ENCODE measurements at regions not wholly inside any gene's neighbourhood (a gene's known extent, or its start where the extent isn't known, plus 50 kb on each side); places are given as distances from the start of the nearest gene placed in this dataset.

DNA sequence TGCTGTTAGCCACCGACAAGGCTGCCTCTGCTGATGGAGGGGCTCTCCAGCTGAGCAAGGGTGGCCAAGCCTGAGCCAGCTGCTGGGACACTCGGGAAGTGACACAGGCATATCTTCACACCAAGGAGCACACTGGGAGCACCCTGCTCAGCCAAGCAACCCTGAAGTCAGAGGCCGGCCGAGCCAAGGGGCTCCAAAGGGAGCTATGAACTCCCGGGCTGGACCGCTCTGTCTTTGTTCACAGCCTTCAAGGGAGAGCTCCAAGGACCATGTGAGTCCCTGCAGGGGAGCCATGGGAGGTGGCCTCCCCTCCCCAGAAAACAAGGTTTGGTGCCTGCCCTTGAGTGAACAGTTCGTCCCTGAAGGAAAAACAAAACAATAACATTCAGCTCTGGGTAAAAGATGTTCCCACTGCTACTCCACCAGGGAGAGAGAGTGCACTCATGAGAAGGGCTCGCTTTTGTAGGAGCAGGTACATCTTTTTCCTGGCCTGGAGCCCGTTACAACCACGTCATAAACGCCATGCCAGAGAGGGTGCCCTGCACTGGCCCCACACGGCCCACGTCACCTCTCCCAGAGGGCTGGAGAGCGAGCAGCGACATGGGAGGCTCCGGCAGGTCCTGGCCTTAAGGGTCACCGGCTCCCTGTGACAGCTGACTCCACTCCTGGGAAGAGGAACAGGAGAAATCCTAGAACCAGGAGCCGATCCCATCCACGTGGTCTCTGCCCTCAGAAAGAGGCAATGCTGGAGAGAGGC is 56.3 kb upstream of the SLC25A33 start:
- TF ChIP-seq, protein P1, sequence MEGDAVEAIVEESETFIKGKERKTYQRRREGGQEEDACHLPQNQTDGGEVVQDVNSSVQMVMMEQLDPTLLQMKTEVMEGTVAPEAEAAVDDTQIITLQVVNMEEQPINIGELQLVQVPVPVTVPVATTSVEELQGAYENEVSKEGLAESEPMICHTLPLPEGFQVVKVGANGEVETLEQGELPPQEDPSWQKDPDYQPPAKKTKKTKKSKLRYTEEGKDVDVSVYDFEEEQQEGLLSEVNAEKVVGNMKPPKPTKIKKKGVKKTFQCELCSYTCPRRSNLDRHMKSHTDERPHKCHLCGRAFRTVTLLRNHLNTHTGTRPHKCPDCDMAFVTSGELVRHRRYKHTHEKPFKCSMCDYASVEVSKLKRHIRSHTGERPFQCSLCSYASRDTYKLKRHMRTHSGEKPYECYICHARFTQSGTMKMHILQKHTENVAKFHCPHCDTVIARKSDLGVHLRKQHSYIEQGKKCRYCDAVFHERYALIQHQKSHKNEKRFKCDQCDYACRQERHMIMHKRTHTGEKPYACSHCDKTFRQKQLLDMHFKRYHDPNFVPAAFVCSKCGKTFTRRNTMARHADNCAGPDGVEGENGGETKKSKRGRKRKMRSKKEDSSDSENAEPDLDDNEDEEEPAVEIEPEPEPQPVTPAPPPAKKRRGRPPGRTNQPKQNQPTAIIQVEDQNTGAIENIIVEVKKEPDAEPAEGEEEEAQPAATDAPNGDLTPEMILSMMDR (conservative IDR thresholded peaks at IDR 0.05; ENCODE audit: low read depth, low read length) = no peak
- H3K79me2 ChIP-seq (ENCODE audit: insufficient read depth, low read depth) = no peaks in the 10 kb centered on the region
- no peaks in the 10 kb centered on the region for H3K27me3 ChIP-seq (ENCODE audit: insufficient read depth, low read depth)
- H3K4me2 ChIP-seq = no peak overlapping the region
- H4K20me1 ChIP-seq (ENCODE audit: insufficient read depth) = no peaks in the 10 kb centered on the region
- no peak overlapping the region for H3K9ac ChIP-seq
- no peaks in the 10 kb centered on the region for H3K36me3 ChIP-seq (ENCODE audit: insufficient read depth)
- H3K27ac ChIP-seq = no peak overlapping the region
- no peak overlapping the region for H3K4me3 ChIP-seq (IDR thresholded peaks at IDR 0.05; ENCODE audit: insufficient read depth, low read depth, low read length)
- no peaks in the 10 kb centered on the region for H3K4me1 ChIP-seq (ENCODE audit: low read depth, poor library complexity, severe bottlenecking)
- no peak overlapping the region for H2AFZ ChIP-seq (ENCODE audit: low read depth)

DNA sequence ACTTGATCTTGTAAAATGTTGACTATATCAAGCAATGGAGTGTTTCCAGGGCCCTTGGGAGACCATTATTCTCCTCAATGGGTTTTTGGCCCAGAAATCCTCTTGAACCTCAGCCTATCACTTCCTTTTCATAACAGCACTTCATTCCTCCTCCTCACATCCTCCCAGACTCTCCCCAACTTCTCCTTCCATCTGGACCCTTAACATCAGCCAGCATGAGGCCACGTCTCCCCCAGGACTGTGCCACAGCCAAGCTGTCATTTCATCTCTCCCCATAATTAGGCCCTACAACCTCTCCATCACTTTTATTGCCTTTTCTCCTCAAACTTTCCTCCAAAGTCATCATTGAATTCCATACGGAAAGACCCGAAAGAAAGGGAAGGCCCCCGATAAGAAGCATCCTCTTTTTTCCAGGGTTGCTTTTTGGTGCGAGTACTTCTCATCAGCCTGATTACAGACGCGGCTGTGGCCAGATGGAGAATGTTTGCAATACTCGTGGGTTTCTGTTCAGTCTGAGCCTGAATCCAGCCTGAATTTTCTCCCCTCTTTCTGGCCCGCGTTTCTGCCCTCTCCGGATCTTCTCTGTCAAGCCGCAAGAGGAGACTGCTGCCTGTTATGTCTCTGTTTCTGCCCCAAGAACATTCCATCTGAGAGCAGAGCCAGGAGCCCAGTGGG is 52.7 kb upstream of the SLC25A33 start:
- Histone ChIP-seq H3K27ac (no peak overlapping the region), H3K4me2 (no peak overlapping the region), H2AFZ (ENCODE audit: low read depth) (no peak overlapping the region), H3K9ac (no peak overlapping the region), H3K36me3 (ENCODE audit: insufficient read depth) (no peaks in the 10 kb centered on the region), H3K79me2 (ENCODE audit: insufficient read depth, low read depth) (no peaks in the 10 kb centered on the region), H3K4me3 (IDR thresholded peaks at IDR 0.05; ENCODE audit: insufficient read depth, low read depth, low read length) (no peak overlapping the region), H3K27me3 (ENCODE audit: insufficient read depth, low read depth) (no peaks in the 10 kb centered on the region), H3K4me1 (ENCODE audit: low read depth, poor library complexity, severe bottlenecking) (peaks cover 7% of the 10 kb centered on the region), H4K20me1 (ENCODE audit: insufficient read depth) (no peaks in the 10 kb centered on the region)
- TF ChIP-seq, protein P1 (conservative IDR thresholded peaks at IDR 0.05; ENCODE audit: low read depth, low read length) = no peak

Measured in KMS-11 (cell line).